GM23338 (cell line): ENCODE measurements at regions not wholly inside any gene's neighbourhood (a gene's known extent, or its start where the extent isn't known, plus 50 kb on each side); places are given as distances from the start of the nearest gene placed in this dataset.

Experiments used
- ATAC-seq: fragments of 200-7000 bp; cut with Tn5 transposase; 3 replicates; pipeline ENCODE4 v1.9.1; 2020
- DNase-seq: peaks from one replicate; pipeline ENCODE4 v3.0.0-alpha.2; 2015; ENCODE audit warnings: low spot score
- H2AFZ ChIP-seq: fragments of 200-600 bp; sonication (generic); 2 replicates; pipeline ENCODE4 v1.8.0; 2016; ENCODE audit warnings: antibody characterized with exemption, mild to moderate bottlenecking, moderate library complexity
- H3F3A ChIP-seq: fragments of 200-600 bp; sonication (generic); replicated peaks from 2 replicates; pipeline ENCODE4 v1.8.0; 2017; ENCODE audit warnings: antibody characterized with exemption, mixed run types, low read depth
- H3K27ac ChIP-seq: fragments of 200-600 bp; sonication (generic); 2 replicates; pipeline ENCODE4 v1.6.1; 2016; ENCODE audit warnings: low read depth
- H3K27me3 ChIP-seq: fragments of 200-600 bp; sonication (generic); 2 replicates; pipeline ENCODE4 v1.8.0; 2016; ENCODE audit warnings: mild to moderate bottlenecking, mixed run types, moderate library complexity; ENCODE audit not compliant: insufficient read depth
- H3K36me3 ChIP-seq: fragments of 200-600 bp; sonication (generic); 2 replicates; pipeline ENCODE4 v1.8.0; 2016; ENCODE audit warnings: mild to moderate bottlenecking; ENCODE audit not compliant: insufficient read depth
- H3K4me1 ChIP-seq: fragments of 200-600 bp; sonication (generic); 2 replicates; pipeline ENCODE4 v1.8.0; 2016; ENCODE audit warnings: mild to moderate bottlenecking, moderate library complexity; ENCODE audit not compliant: insufficient read depth
- H3K4me2 ChIP-seq: fragments of 200-600 bp; sonication (generic); 2 replicates; pipeline ENCODE4 v1.7.1; 2017; ENCODE audit warnings: mixed run types
- H3K4me3 ChIP-seq: fragments of 200-600 bp; sonication (generic); 2 replicates; pipeline ENCODE4 v1.6.1; 2016; ENCODE audit warnings: mixed run types
- H3K79me2 ChIP-seq: fragments of 200-600 bp; sonication (generic); replicated peaks from 2 replicates; pipeline ENCODE4 v1.8.0; 2017; ENCODE audit warnings: mild to moderate bottlenecking; ENCODE audit not compliant: insufficient read depth
- H3K9me2 ChIP-seq: fragments of 200-600 bp; sonication (generic); 2 replicates; pipeline ENCODE4 v1.8.0; 2017; ENCODE audit not compliant: insufficient read depth
- H4K20me1 ChIP-seq: fragments of 200-600 bp; sonication (generic); replicated peaks from 2 replicates; pipeline ENCODE4 v1.8.0; 2017; ENCODE audit warnings: mild to moderate bottlenecking; ENCODE audit not compliant: insufficient read depth
- H3K27ac Mint-ChIP-seq: 2 replicates; pipeline ENCODE4 v1.8.0; 2020; ENCODE audit warnings: inconsistent platforms, mild to moderate bottlenecking, moderate library complexity, mixed read lengths
- H3K27me3 Mint-ChIP-seq: 3 replicates; pipeline ENCODE4 v1.8.0; 2022; ENCODE audit warnings: low read depth, mild to moderate bottlenecking, moderate library complexity, mixed read lengths, inconsistent platforms; ENCODE audit not compliant: insufficient read depth, poor library complexity
- H3K36me3 Mint-ChIP-seq: 3 replicates; pipeline ENCODE4 v1.8.0; 2021; ENCODE audit warnings: low read depth, mild to moderate bottlenecking, inconsistent platforms, moderate library complexity, mixed read lengths
- H3K4me1 Mint-ChIP-seq: 3 replicates; pipeline ENCODE4 v1.8.0; 2020; ENCODE audit warnings: mild to moderate bottlenecking, inconsistent platforms, mixed read lengths
- H3K4me3 Mint-ChIP-seq: 3 replicates; pipeline ENCODE4 v1.8.0; 2021; ENCODE audit warnings: moderate library complexity, mild to moderate bottlenecking, inconsistent platforms, mixed read lengths
- H3K9me3 Mint-ChIP-seq: 3 replicates; pipeline ENCODE4 v1.8.0; 2020; ENCODE audit warnings: moderate library complexity, mild to moderate bottlenecking, inconsistent platforms, mixed read lengths
- CREB1 ChIP-seq: fragments of 250-450 bp; sonication (Bioruptor Pico); IDR thresholded peaks from 2 replicates; pipeline ENCODE4 v1.5.0; 2020; ENCODE audit warnings: low read depth, mild to moderate bottlenecking, moderate library complexity
- CTCF ChIP-seq, 2 experiments: fragments of 200-600 bp in 1 of 2; sonication (generic) in 1 of 2; conservative IDR thresholded peaks; 2 replicates each; pipeline versions ENCODE4 v1.5.1 to v1.6.1; 2016 to 2017; ENCODE audit warnings: antibody characterized with exemption in 2 of 2, low read depth in 2 of 2, mild to moderate bottlenecking in 2 of 2, moderate library complexity in 1 of 2
- ETS1 ChIP-seq: IDR thresholded peaks from 2 replicates; pipeline ENCODE4 v1.6.1; 2016; ENCODE audit warnings: antibody characterized with exemption
- EZH2phosphoT487 ChIP-seq: fragments of 200-600 bp; sonication (generic); IDR thresholded peaks from one replicate; pipeline ENCODE4 v1.8.1; 2018; ENCODE audit warnings: antibody characterized with exemption; ENCODE audit not compliant: unreplicated experiment
- JUNB ChIP-seq: IDR thresholded peaks from one replicate; pipeline ENCODE4 v1.6.1; 2016; ENCODE audit warnings: antibody characterized with exemption; ENCODE audit not compliant: unreplicated experiment
- NANOG ChIP-seq: IDR thresholded peaks from 2 replicates; pipeline ENCODE4 v1.6.1; 2016; ENCODE audit warnings: antibody characterized with exemption, borderline replicate concordance
- REST ChIP-seq: IDR thresholded peaks from one replicate; pipeline ENCODE4 v1.6.1; 2018; ENCODE audit warnings: antibody characterized with exemption; ENCODE audit not compliant: unreplicated experiment
- STAT1 ChIP-seq: IDR thresholded peaks from one replicate; pipeline ENCODE4 v1.6.1; 2016; ENCODE audit warnings: antibody characterized with exemption; ENCODE audit not compliant: unreplicated experiment
- ZNF114 ChIP-seq: fragments of 250-450 bp; sonication (Bioruptor Pico); IDR thresholded peaks from 2 replicates; pipeline ENCODE4 v1.5.0; 2020; ENCODE audit warnings: mild to moderate bottlenecking, moderate library complexity
- ZNF462 ChIP-seq: fragments of 250-450 bp; sonication (Bioruptor Pico); IDR thresholded peaks from 2 replicates; pipeline ENCODE4 v1.5.0; 2020; ENCODE audit warnings: mild to moderate bottlenecking, moderate library complexity

- no peak for TF ChIP-seq REST
- TF ChIP-seq CREB1 (CRISPR knock-in tag) = no peak
- TF ChIP-seq NANOG = no peak
- TF ChIP-seq STAT1 = no peak
- no peak for TF ChIP-seq ZNF114 (CRISPR knock-in tag)
- TF ChIP-seq JUNB = no peak
These were observed 229.2 kb downstream of the UACA start (continued) for GRCh38 chr15:70533931-70534742.

GRCh38 chr15:70532531-70533186, 230.7 kb downstream of the UACA start:
- Mint-ChIP-seq H3K9me3 (no peaks in the 10 kb centered on the region; the same call in 2 of the 3 replicates), H3K36me3 (no peaks in the 10 kb centered on the region), H3K27ac (no peak overlapping the region), H3K4me3 (no peak overlapping the region), H3K27me3 (peaks cover 6% of the 10 kb centered on the region), H3K4me1 (peaks cover 26% of the 10 kb centered on the region)
- Histone ChIP-seq H3F3A (no peaks in the 10 kb centered on the region), H3K79me2 (no peaks in the 10 kb centered on the region), H3K4me2 (no peak overlapping the region), H3K27me3 (no peaks in the 10 kb centered on the region), H3K4me1 (peaks cover 11% of the 10 kb centered on the region; the same call in 1 of the 2 replicates), H4K20me1 (no peaks in the 10 kb centered on the region), H3K4me3 (no peak overlapping the region), H3K36me3 (no peaks in the 10 kb centered on the region), H3K27ac (no peak overlapping the region), H3K9me2 (0 out of 2 replicates have a peak, but pooled peaks cover 2% of the 10 kb centered on the region), H2AFZ (no peak overlapping the region)
- DNase-seq (no peak), ATAC-seq (no peak)
- TF ChIP-seq CTCF (conservative IDR thresholded peaks at IDR 0.05; ENCODE audit: low read depth in 2 of 2) (no peak), ZNF114 (CRISPR knock-in tag) (no peak), ZNF462 (CRISPR knock-in tag) (no peak), EZH2phosphoT487 (no peak), STAT1 (no peak), CREB1 (CRISPR knock-in tag) (no peak), ETS1 (no peak)
